GM19455 (cell line): ENCODE measurements at regions not wholly inside any gene's neighbourhood (a gene's known extent, or its start where the extent isn't known, plus 50 kb on each side); places are given as distances from the start of the nearest gene placed in this dataset.

Experiments
- ATAC-seq: cut with Tn5 transposase; IDR thresholded peaks from one replicate; pipeline ENCODE4 v1.9.1; 2021; ENCODE audit not compliant: unreplicated experiment

DNA sequence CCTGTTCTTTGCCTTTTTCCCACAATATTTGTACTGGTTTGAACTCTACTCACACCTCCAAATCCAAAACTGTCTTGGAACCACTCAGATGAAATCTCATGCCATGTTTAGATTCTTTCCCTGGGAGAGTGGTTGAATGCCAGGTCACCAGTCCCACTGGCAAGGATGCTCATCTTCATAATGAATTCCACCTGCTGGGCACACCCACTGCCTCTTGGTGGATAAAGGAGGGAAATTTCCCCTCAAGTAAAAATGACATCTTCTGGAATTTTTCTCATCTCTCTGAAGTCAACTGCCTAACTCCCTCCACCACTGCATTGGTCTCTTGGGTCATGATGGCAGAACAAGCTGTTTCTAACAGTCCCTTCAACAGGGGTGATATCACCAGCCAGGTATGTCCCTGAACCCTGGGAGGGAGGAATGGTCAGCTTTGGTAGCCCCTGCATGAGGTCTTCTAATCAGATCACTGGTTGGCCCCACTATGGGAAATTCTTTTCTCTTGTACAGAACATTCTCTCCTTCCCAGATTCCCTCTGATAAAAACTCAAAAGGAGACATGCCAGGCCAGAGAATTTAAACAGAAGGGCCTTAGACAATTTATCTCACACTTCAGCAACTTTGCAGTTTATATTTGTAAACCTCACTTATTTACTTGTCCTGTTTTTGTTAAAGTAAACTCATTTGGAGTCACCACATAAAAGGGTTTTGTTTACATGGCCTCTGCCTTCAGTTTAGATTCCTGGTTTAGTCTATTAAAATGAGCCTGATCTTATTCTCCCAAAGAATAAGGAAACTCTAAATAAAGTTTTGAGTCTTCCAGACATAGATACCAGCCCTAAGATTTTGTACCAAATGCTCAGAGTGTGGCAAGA is 143.4 kb downstream of the WNT5A start:
- no peak for ATAC-seq

- no peak for ATAC-seq
Observed at GRCh38 chr3:55341502-55342031, 145.5 kb downstream of the WNT5A start.

- no peak for ATAC-seq
Observed at GRCh38 chr3:55339819-55340218, 147.3 kb downstream of the WNT5A start.

GRCh38 chr3:55339390-55339789 is 147.7 kb downstream of the WNT5A start:
- ATAC-seq = no peak

DNA sequence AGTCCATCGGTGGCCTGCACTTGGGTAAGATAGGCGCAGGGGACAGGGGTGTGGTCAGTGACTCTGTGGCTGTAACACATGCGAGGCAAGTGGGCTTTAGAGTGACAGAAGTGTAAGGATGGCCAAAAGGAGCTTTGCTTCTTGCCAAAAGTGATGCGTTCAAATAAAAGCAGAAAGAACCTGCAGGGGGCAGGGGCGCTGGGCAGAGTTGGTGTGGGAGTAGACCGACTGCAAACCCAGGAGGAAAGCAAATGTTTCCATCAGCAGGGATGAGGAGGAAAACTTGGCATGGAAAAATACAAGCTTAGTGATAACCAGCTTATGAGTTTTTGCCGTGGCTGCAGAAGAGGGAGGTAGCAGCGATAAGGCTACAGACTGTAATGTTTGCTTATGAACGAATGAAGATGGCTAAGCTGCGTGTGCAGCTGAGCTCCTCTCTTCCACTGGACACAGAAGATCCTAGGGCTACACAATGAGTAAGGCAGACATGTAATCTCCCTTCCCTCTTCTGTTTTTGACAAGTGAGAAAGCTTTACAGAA is 149.4 kb downstream of the WNT5A start:
- ATAC-seq = no peak

GRCh38 chr3:55333923-55334322 is 153.2 kb downstream of the WNT5A start:
- no peak for ATAC-seq

DNA sequence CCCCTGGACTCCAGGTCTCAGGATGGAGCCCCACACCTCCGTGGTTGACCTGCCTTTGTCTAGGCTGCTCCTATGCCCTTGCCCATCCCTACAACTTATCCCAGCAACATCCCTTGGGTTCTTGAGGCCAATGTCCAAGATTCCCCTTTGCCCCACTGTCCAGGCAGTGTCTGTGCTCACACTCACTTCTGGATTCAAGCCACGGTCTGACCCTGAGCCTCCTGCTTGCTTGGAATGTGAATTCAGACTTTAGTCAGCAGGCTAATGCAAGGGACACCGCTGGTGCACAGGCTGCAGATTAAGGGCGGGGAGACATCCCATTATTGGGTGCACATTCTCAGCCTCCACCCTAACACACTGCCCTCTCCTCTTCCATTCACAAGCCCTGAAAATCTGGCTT is 154.1 kb downstream of the WNT5A start:
- ATAC-seq = no peak

DNA sequence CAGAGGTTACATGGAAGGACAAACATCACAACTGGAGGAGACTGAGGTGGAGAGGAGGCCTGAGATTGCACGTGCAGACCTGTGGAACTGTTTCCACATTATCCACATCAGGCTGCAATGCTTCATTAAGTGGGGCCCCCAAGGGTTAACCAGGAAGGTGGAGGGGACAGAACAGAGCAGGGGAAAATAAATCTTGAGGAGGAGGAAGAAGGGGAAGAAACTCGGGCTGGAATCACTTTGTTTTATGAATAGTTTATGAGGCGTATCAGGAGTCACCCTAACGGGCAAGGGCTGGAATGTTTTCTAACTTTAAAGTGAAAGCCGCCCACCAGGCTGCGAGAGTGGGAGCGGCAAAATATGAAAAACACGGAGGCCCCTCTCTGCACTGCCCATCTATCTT is 154.9 kb downstream of the WNT5A start:
- no peak for ATAC-seq

DNA sequence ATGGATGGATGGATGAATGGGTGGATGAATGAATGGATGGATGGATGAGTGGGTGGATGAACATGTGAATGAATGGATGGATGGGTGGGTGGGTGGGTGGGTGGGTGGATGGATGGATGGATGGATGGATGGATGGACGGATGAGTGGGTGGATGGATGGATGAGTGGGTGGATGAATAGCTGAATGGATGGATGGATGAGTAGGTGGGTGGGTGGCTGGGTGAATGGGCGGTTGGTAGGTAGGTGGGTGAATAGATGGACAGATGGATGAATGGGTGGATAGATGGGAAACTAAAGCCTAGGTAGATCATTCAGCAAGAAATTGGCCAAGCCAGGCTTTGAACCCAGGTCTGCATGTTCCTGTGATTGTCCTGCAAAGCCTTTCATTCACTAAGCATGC is 155.6 kb downstream of the WNT5A start:
- no peak for ATAC-seq

DNA sequence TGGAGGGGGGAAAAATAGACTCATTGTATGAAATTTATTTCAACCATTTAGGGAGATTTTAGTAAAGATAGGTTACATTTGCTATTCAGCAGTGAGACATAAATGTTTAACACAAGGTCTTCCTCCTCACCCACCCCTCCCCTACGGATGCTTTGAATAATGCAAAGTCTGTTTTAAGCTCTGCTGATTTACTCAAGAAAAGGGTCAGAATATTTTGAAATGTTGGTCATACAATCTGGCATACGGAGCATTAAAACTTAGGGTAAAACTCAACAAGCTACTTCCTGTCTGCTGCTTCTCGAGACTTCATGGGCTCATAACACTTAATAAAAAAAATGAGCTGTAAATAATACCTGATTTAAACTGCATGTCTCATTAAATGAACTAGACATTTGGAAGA is 156.3 kb downstream of the WNT5A start:
- ATAC-seq = no peak

GRCh38 chr3:55330355-55330754 is 156.8 kb downstream of the WNT5A start:
- ATAC-seq = no peak

GRCh38 chr3:55329849-55330248 is 157.3 kb downstream of the WNT5A start:
- ATAC-seq = no peak

DNA sequence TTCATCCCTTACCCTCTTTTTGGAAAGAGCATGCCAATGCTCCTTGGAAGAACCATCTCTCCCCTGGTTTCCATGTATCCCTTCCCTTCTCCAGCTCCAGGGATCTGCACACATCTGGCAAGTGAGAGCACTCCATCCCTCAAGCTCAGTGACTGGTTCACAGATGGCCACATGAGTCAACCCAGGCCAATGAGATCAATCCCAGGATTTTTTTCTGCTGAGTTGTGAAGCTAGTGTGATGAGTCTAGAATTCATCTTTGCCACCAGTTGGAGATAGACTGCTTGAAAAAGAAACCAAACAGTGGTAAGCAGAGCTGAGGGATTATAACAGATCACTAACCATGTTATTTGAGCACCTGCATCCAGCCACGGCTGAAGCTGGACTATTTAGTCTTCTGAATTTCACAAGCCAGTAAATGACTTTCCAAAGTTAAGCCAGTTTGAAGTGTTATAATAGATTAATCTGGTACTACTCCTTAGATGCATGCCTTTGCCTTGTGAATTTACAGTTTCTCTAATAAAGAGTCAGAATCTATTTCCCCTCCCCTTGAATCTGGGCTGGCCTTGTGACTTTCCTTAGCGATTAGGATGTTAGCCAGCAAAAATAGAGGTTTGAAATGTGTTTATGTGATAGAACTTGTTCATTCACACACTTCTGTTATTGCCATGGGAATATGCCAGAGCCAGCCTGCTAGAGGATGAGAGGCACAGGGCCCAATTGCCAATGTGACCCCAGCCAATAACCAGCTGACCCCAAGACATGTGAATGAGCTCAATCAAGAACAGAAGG is 159.8 kb downstream of the WNT5A start:
- no peak for ATAC-seq

- no peak for ATAC-seq
Observed at GRCh38 chr3:55322638-55323037, 164.5 kb downstream of the WNT5A start.

- ATAC-seq = no peak
Observed at GRCh38 chr3:55320928-55321327, 166.2 kb downstream of the WNT5A start.

DNA sequence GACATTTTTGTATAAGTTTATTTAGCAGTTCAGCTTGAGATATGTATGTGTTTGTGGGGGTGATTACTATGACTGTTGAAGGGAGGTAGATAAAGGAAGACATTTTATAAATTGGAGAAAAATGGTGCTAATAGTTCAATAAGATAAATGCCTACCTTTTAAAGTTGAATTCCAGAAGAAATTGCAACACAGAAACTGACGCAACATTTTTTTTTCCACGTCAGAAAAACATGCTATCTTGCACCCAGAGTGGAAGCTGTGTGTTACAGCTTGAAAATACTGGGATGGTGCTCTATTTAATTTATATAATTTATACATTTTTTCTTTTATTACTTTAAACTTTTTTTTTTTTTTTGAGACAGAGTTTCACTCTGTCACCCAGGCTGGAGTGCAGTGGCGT is 171.7 kb downstream of the WNT5A start:
- no peak for ATAC-seq

GRCh38 chr3:55313666-55314065 is 173.4 kb downstream of the WNT5A start:
- no peak for ATAC-seq

DNA sequence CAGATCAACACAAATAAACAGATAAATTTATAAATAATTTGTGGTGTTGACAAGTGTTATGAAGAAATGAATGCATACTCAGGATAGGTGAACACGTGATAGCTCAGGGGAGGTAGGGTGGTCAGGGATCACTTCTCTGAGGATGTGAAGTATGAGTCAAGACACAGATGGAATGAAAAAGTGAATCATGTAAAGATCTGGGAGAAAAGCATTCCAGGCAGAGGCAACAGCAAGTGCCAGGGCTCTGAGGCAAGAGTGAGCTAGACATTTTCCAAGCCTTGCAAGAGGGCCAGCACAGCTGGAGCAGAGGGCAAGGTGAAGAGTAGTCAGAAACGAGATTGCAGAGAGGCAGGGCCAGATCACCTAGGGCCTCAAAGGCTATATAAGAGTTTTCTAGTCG is 177.8 kb downstream of the WNT5A start:
- no peak for ATAC-seq

DNA sequence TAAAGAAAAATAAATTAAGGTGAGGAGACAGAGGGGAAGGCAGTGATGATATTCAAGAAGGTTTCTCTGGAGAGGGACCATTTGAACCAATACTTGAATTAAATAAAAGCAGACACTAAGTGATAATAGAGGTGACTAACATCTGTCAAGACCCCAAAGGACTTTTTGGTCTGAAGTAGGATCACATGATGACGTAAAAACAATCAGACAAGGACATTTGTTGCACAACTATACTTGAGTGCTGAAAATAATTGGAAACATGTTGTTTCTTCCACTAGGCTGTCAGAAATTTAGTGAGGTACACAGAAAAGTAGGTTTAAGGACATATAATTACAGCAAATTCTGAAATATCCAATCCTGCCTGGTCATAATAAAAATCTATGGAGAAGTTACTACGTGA is 179.5 kb downstream of the WNT5A start:
- no peak for ATAC-seq

GRCh38 chr3:55305696-55306485 is 181.2 kb downstream of the WNT5A start:
- ATAC-seq = no peak

DNA sequence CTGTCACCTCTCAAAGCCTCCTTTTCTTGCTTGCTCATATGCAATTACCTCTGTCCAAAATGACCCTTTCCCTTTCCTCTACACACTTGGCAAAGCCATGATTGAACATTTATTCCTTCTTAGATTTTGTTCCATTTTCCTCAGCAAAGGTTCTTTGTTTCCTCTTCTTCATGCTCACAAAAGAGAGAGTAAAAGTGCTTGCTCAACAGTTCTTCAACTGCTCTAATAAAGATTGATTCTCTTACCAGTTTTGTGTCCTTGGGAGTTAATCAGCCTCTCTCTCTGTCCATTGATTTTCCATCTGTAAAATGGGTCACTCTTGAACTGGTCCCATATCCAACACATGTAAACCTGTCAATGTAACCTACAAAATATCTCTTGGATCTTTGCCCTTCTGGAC is 186.4 kb downstream of the WNT5A start:
- no peak for ATAC-seq
